NOMO-1 treated with dmso at 0.1 percent for 144 hours (cell line): ENCODE measurements at regions not wholly inside any gene's neighbourhood (a gene's known extent, or its start where the extent isn't known, plus 50 kb on each side); places are given as distances from the start of the nearest gene placed in this dataset.
"Not testable (repeated sequence)": the region's sequence is repeated elsewhere in the genome, so short reads cannot be mapped to it uniquely, and the experiment has no call there.

Source experiments
- DNase-seq: peaks from one replicate; lab custom pipeline; 2025; ENCODE audit not compliant: unreplicated experiment; lab: John Stamatoyannopoulos, UW

DNA sequence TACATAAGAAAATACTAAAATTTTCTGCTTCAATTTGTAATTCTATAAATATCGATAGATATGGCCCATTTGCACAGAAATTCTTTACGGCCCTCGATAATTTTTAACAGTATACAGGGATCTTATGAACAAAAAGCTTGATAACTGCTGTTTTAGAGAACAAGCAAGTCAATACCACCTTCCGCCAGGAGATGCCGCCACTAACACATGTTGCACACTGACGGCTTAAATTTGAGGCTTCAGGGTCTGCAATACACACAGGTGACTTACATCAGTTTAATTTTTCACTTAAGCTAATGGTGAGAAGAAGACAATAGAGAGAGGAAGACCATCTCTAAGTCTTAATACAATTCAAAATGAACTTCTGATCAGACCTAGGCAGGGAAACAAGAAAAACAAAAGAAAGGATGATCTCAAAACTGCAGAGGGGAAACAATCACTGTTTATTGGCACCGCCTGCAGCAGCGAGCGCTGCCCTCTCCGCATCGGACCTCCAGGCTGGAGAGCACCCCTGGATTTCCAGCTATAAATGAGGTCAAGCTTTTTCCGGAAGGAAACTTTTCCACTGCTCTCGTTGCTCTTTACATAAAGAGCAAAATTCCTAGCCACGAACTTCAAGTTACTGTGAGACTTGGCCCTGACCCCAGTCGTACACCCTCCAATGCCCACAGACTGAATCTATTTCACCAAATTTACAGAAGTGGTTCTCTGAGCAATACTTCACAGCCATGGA lies 53.9 kb downstream of the OTOR start:
- peak; percentile 20 for DNase-seq

DNA sequence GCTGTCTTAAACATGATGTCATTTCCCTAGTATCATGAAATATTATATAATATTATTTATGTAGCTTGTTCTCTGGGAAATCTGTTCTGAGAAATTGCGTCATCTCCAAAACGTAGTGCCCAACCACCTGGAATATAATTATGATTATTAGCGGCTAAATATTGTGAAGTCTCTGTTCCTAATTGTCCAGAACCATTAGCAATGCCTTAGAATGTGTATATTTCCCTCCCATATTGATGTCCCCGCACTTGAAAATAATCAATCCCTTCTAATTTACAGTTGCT lies 54.4 kb downstream of the OTOR start:
- no peak for DNase-seq

DNA sequence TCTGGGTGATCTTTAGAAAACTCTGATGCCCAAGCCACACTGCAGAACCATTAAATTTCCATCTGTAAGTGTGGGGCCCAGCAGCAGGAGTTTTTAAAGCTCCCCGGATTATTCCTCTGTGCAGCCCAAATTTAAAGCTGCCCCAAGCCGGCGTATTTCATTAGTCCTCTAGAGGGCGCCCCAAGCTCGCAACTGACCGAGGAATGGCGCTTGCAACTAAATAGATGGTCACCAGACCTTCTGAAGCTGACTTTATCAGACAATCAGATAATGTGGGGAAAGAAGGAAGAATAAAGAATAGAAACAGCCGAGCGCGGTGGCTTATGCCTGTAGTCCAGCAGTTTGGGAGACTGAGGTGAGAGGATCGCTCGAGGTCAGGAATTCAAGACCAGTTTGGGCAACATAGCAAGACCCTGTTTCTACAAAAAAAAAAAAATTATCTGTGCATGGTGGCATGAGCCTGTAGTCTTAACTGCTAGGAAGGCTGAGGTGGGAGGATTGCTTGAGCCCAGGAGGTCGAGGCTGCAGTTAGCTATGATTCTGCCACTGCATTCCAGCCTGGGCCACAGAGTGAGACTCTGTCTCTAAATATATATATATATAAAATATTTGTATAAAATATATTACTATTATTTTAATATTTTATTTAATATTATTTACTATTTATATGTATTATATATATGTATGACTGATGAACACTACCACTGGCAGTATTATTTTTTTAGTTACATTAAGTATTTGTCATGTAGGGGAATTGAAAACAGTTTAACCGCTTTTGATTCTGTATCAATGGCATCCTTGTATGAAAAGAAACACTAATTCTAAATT lies 56.0 kb downstream of the OTOR start:
- no peak for DNase-seq

DNA sequence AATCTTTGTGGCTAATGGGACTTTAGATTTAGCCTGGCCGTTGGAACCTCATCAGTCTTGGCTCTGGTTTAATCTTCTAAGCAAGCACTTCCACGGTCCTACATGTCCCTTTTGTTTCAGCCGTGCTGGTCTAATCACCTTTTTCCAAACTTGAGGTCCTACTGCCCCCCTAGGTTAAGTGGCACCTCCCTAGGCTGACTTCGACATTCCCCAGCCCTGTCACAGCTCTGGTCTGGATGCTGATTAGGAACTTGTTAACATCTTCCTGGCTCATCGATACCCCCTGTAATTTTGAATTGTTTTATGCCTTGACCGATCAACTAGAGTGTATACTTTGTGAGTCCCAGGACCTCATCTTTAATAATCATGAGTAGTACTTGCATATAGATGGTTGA lies 56.6 kb downstream of the OTOR start:
- no peak for DNase-seq

DNA sequence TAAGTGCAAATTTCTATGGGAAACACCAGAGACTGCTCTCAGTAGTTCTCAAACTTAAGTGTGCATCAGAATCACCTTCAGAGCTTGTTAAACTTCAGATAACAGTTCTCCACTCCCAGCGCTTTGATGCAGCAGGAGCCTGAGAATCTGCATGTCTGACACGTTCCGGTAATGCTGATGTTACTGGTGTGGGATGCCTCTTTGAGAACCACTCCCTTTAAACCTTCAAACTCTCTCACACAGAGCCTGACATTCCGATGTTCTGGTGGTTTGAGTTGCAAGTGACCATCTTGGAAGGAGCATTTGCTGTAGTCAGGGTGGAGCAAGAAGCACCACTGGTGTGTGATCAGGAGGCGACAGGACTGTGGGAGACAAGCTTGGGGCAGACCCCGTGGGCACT lies 57.9 kb downstream of the OTOR start:
- no peak for DNase-seq

DNA sequence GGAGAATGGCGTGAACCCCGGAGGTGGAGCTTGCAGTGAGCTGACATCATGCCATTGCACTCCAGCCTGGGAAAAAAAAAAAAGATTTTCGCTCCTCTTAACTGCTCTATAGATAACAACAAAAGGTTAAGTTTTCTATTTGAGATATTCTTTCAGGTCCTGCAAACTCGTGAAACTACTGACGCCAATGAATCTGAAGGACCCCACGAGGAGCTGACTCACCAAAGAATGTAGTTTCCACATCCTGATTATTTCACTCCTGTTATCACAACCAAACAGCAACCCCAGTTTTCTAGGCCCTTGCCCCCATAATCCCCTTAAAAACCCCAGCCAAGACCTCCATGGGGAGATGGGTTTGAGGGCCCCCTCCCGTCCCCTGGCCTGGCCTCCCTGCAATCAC lies 58.7 kb downstream of the OTOR start:
- no peak for DNase-seq

DNA sequence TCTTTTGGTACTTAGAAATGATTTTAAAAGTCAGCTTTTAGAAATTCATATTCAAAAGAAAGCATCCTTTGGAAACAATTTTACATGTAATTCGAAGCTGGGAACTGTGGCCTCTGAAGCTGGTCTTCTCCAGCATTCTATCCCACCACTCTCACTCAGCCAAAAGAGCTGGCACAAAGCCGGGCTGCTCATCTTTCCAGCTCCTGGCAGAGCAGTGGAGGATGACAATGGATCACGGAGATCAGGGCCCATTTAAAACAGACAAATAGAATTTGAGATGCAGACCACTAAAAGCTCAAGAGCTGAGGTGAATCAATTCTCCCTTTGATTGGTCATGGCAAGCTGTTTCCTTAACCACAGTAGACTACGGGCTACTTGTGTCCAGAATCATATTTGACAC lies 60.6 kb downstream of the OTOR start:
- DNase-seq = no peak

DNA sequence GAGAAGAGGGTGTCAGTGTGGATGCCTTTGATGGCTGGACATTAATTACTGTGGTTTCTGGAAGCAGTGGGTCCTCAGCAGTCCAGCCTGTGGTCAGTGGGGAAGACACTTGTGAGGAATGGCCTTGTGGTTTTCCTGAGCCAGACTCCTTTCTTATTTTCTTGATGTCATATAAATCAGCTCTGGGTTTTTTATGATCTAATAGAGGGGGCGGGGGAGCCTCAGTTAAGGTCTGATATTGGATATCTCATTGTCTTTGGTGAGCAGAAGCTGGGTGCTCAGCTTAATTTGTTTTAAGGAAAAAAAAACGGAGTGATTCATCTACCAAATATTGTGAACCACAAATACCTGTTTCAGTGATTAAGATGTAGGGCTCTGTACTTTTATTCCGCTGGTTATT lies 62.1 kb downstream of the OTOR start:
- no peak for DNase-seq

DNA sequence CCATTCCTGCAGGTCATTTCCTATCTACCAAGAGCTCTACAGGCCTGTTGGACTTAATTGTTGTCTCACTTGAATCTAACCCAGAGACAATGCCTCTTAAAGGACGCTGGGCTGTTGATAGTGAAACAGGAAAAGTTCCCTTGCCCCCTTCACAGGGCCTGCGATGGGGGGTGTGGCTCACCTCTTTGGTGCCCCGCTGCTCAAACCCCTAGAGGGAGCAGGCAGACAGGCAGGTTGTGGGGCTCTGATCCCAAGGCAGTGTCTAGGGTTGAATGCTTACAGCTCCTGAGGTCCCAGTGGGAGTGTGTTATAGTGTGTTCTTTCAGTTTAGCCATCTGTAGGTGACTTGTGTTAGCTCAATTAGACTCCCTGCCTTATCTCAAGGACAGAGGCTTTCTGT lies 68.0 kb downstream of the OTOR start:
- no peak for DNase-seq

DNA sequence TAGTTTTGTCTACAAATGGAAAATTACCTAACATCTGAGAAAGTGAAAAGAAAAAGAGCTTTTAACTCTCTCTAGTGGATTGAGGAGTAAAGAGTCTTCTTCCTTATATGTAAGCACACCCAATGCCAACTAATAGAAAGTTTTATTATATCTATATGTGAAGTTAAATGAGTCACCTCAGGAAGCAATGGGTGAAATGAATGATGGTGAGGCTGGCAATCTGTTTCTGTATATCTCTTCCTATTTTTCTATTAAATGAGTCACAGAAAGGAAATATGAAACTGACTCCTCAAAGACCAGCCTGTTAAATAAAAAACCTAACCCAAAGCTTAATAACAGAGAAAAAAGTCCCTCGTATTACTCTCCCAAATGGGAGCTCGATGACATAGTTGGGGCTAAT lies 71.3 kb downstream of the OTOR start:
- DNase-seq = no peak

DNA sequence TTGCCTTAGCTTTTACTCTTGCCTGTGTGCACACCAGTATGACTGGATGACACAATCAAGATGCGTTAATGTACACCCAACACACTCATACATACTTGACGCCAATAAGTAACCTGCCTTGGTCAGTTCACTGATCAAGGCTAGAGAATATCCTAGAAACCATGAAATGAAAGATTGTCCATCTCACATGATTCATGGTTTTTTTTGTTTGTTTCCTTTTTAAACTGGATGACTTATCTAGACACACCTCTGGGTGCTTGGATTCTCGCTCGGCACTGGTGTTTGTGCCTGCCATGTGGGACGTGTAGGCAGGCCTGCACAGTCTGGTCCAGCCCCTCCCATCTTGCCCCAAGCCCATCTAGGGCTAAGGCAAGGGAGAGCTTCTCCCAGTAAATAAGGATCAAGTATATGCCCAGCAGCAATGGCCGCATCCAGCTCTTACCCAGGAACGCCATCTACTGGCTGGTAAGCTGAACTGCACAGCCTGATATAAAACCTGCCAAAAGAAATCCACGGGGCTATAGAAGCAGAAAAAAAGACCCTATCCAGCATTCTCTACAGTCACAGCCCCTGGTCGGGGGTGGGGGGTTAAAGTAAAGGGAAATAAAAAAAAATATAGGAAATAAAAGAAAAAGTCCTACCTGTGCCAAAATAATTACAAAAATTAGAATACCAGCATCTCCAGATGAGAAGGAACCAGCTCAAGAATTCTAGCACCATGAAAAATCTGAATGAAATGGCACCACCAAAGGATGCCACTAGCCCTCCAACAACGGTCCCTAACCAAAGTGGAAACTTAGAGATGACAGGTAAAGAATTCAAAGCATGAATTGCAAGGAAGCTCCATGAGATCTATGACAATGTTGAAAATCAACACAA lies 73.3 kb downstream of the OTOR start:
- peak; percentile 25 for DNase-seq

DNA sequence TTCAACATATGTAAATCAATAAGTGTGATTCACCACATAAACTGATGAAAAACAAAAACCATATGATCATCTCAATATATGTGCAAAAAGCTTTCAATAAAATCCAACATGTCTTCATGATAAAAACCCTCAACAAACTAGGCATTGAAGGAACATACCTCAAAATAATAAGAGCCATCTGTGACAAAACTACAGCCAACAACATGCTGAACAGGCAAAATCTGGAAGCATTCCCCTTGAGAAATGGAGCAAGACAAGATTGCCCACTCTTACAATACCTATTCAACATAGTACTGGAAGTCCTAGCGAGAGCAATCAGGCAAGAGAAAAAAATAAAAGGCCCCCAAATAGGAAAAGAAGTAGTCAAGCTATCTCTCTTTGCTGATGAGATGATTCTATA lies 76.5 kb downstream of the OTOR start:
- DNase-seq = no peak

DNA sequence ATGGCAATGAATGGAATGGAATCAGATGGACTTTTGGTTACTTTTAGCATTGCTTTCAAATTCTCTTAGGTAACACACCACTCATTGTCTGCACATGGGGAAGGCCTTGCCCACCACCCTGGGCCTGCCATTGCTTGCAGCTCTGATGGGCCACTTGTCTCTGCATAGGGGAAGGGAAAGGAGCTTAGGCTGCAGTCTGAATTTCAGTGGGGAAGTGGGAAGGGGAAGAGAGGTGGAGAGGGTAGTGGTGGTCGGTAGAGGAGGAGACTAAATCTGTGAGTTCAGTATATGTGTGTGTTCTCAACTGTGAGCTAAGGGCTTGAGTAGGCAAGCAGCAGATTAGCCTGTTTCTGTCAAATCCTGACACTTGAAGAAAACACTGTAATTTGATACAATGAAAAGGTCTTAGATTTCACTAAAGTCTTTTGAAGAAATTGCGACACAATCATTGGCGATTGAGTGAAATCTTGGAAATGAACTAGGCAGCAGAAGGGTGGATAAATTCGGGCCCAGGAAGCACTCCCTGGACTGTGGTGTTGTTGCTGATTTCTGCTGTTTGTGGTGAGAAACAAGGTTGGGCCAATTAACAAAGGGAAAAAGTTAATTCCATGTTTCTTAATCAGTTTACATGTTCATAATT lies 80.6 kb downstream of the OTOR start:
- DNase-seq = no peak

DNA sequence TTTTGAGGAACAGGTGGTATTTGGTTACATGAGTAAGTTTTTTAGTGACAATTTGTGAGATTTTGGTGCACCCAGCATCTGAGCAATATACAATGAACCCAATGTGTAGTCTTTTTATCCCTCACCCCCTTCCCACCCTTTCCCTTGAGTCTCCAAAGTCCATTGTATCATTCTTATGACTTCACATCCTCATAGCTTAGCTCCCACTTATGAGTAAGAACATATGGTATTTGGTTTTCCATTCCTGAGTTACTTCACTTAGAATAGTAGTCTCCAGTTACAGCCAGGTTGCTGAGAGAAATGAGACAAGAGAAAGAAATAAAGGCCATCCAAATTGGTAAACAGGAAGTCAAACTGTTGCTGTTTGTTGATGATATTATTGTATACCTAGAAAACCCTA lies 87.5 kb downstream of the OTOR start:
- DNase-seq = not testable (repeated sequence)

DNA sequence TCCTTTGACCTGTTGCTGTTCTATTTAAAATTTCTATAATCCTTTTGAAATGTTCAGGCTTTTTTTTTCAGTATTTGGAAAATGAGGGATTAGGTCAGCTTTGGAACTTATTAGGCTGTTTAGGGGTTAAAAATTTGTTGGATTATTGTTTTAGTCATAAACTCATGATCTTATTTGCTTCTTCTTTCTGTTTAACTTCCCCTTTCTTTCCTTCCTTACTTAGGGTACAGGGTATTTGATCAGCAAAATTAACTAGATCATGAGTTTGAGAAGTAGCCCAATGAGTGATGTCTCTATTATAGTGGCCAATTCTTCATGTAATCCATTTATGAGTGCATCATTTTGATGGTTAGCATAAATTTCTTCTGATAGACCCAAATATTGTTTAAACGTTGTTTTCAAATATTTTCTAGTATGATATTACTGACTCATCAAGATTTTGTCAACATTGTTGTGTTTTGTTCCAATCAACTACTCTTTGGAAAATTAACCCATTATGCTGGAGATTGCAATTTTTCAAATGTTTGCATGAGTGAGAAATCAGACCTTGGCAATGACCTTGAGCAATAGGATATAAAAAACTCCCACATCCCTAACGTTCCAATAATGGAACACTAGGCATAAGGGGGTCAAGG lies 94.4 kb downstream of the OTOR start:
- DNase-seq = no peak

DNA sequence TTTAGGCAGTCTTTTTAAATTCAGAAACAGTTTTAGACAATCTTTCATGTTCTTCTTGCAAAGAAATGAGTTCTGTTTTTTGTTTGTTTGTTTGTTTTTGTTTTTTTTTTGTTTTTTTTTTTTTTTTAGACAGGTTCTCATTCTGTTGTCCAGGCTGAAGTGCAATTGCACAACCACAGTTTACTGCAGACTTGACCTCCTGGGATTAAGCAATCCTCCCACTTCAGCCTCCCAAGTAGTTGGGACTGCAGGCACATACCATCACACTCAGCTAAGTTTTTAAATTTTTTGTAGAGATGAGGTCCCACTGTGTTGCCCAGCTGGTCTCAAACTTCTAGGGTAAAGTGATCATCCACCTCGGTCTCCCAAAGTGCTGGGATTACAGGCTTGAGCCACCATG lies 96.2 kb downstream of the OTOR start:
- no peak for DNase-seq

DNA sequence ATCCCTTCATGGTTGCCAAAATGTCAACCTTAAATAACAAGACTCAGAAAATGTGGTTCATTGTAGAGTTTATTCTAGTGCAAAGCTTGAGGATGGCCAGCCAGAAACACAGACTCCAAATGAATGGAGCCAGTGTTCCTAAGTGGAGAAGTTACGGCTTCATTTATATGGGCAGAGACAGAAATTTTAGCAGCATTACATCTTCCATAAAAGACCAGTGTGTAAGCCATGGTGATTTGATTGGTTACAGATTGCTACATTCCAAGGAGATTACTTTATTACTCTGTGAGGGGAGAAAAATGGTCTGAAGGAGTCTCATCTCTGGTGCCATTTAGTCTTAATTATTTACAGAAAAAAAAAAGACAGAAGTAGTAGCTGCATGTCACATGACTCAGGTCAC lies 97.8 kb downstream of the OTOR start:
- DNase-seq = no peak

DNA sequence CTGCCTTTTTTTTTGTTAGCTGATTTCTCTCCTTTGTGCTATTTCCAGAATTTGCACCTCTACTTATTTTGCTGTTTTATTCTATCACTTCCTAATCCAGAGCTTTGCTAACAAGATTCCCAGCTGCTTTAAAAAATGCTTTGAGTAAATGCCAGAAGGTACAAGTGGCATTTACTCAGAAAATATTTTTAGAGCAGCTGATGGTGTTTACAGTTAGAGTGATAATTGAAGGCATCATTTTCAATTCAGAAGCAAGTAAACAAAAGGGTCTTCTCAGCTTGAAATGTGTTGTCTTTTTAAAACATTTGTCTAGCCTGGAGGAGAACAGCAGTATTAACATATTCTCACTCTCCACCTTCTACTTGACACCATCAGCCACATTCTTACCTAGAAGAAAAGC lies 99.9 kb downstream of the OTOR start:
- DNase-seq = no peak

DNA sequence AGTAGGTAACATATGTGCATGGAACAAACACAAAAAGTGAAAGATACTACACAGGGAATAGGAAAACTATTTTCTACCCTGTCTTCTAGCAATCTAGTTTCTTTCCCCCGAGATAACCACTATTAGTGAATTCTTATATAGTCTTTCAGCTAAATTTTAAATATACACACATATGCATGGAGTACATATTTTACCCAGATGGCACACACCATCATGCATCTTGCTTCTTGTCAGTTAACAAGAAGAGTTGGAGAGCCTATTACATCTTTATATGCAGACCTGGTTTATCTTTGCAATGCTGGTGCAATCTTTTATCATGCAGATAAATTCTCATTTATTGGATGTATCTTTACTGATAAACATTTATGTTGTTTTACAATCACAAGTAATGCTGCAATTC lies 100.4 kb downstream of the OTOR start:
- DNase-seq = no peak

DNA sequence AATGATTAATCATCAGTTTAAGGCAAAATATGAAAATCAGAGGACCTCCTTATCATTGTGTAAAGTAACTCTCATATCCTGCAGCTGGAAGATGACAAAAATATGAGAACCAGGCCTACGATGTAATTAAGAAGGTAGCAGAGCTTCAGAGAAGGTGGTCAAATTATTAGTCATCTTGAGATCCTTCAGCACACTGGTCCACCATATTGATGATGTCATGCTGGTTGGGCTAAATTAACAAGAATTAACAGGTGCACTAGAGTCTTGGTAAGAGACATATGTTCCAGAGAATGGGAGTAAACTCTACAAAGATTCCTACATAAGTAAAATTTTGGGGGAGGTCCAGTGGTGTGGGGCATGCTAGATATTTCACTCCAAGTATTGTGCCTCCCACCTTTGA lies 112.8 kb downstream of the OTOR start:
- DNase-seq = no peak

DNA sequence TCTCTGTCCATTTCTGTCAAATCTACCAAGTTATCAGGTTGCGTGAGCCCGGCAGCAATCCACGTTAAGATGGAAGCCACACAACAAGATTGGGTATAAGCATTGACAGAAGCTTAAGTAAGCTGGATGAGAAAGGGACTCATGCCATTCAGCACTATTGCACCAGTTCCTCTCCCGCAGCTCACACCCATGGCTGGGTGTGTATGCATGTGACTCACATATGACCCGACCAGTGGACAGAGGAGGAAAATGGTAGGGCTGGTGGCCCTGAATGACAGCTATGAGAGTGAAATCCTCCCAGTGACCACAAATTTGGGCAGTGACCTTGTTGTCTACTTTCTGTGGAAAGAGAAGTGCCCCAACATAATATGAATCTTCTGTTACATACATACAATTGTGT lies 113.5 kb downstream of the OTOR start:
- DNase-seq = no peak
